ENCODE measurements at regions not wholly inside any gene's neighbourhood (a gene's known extent, or its start where the extent isn't known, plus 50 kb on each side); places are given as distances from the start of the nearest gene placed in this dataset.
"Not testable (repeated sequence)": the region's sequence is repeated elsewhere in the genome, so short reads cannot be mapped to it uniquely, and the experiment has no call there.

DNA sequence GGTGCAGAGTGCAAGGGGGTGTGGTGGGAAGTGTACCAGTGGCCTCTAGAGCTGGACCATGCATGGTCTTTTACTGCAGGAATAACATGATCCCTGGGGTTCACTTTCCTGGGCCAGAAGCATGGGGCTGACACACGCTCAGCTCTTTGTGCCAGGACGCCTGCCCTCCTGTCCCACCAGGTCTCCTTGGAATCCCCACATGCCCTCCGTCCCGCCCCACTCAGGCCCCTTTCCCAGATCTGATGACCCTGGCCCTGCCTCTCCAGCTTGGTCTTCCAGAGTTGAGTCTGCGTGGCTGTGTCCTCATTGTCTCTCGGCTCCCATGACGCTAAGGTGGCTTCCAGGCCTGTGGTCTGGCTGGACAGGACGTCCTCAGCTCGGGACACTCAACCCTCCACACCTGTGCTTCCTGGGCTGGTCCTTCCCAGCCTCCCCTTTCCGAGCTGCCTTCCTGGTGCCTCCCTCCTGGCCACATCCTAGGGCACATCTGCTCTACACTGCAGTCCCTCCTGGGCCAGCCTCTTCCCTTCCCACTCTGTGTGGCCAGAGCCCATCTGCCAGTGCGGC lies 249.5 kb upstream of the SHH start:
- in situ Hi-C loops (cut with HindIII; ENCODE audit: low pct_ligation_motif_present, low pct_unique_long_range_greater_than_20kb, low sequenced_read_pairs), result no loop called here
- DNase-seq, result no peak

DNA sequence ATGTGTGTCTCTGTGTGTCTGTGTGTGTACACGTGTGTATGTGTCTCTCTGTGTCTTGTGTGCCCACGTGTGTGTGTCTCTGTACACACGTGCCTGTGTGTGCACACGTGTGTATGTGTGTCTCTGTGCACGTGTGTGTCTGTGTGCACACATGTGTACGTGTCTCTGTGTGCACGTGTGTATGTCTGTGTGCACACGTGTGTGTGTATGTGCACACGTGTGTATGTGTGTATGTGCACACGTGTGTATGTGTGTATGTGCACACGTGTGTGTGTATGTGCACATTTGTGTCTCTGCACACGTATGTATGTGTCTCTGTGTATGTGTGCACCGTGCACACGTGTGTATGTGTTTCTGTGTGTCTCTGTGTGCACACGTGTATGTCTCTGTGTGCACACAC lies 248.7 kb upstream of the SHH start:
- in situ Hi-C loops (cut with HindIII; ENCODE audit: low pct_ligation_motif_present, low pct_unique_long_range_greater_than_20kb, low sequenced_read_pairs), result no loop called here
- no peak for DNase-seq

DNA sequence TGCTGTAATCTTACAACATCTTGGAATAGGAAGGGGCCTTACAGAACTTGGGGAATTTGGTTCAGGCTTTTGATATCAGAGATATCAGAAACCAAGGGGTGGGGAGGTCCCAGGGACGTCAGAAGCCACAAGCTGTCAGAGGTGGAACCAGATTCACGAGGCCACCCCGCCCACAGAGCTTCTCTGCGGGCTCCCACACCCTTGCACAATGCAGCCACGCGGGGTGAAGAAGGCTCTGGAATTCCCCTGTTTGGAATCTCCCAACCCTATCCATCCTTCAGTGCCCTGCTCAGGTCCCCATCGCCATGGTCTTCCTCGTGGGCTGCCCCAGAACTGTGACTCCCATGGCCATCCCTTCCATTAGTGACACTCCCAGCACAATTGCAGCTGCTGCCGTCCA lies 247.1 kb upstream of the SHH start:
- no peak for DNase-seq

DNA sequence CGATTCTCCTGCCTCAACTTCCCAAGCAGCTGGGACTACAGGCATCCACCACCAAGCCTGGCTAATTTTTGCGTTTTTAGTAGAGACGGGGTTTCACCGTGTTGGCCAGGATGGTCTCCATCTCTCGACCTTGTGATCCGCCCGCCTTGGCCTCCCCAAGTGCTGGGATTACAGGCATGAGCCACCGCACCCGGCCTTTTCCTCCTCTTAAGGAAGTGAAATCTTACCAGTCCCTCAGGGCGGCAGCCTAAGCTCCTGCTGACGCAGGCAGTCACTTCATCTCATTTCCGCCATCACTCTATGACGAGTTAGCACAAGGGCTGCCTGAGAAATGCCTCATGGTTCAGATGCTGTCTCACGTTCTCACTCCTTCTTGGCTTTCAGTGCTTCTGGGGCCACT lies 246.0 kb upstream of the SHH start:
- DNase-seq, result no peak
- in situ Hi-C loops (cut with HindIII; ENCODE audit: low pct_ligation_motif_present, low pct_unique_long_range_greater_than_20kb, low sequenced_read_pairs), result no loop called here

More for the DNA sequence above, 247.1 kb upstream of the SHH start:
- in situ Hi-C loops (cut with HindIII; ENCODE audit: low pct_ligation_motif_present, low pct_unique_long_range_greater_than_20kb, low sequenced_read_pairs), result no loop called here

DNA sequence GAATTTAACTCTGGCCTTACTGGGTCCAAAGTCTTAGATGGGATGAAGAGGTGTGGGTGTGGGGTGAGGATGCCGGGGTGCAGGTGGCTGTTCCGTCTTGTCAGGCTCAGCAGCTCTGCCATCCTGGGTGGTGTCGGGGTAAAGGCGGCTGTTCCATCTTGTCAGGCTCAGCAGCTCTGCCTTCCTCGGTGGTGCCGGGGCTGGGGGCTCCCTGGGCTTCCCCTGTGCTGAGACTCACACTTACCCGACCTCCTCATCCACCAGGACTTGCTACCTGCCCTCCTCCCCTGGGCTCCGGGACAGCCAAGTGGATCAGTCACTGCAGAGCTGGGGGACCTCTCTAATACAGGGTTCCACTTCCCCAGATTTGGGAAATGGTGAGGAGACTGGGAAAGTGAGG lies 244.3 kb upstream of the SHH start:
- in situ Hi-C loops (cut with HindIII; ENCODE audit: low pct_ligation_motif_present, low pct_unique_long_range_greater_than_20kb, low sequenced_read_pairs), result no loop called here
- DNase-seq, result no peak

DNA sequence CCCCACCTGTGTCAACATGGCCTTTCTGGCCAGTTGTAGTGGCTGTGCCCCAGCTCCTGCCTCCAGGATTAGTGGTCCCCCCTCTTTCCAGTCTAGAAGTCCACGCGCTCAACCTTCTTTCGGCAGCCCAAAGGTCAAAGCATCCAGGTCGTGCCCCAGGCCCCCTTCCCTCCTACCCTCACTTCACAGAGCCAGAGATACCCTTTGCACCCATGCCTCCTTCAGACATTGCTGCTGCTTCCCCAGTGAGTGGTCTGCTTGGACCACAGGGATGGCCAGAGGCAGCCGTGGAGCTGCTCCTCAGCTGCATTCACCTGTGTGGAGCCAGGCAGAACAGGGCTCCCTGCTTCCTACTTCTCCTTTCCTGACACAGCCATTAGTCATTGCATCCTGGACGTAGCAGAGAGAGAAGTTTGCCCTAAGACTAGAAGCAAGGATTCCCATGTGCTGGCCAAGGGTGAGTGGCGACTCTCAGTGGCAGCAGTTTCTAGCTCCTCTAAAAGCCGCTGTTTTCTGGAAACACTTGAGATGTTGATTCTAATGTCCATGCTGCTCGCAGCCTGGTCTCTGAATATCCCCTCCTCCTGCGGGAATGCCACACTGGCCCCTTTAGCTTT lies 243.1 kb upstream of the SHH start:
- in situ Hi-C loops (cut with HindIII; ENCODE audit: low pct_ligation_motif_present, low pct_unique_long_range_greater_than_20kb, low sequenced_read_pairs), result no loop called here
- DNase-seq, result no peak

DNA sequence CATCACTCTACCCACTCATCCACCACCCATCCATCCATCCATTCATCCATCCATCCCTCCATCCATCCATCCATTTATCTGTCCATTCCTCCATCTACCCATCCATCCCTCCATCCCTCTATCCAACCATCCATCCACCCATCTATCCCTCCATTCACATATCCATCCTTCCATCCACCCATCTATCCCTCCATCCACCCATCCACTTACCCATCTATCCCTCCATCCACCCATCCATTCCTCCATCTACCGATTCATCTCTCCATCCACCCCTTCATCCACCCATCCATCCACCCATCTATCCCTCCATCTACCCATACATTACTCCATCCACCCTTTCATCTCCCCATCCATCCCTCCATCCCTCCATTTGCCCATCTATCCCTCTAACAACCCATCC lies 239.6 kb upstream of the SHH start:
- in situ Hi-C loops (cut with HindIII; ENCODE audit: low pct_ligation_motif_present, low pct_unique_long_range_greater_than_20kb, low sequenced_read_pairs), result no loop called here

DNA sequence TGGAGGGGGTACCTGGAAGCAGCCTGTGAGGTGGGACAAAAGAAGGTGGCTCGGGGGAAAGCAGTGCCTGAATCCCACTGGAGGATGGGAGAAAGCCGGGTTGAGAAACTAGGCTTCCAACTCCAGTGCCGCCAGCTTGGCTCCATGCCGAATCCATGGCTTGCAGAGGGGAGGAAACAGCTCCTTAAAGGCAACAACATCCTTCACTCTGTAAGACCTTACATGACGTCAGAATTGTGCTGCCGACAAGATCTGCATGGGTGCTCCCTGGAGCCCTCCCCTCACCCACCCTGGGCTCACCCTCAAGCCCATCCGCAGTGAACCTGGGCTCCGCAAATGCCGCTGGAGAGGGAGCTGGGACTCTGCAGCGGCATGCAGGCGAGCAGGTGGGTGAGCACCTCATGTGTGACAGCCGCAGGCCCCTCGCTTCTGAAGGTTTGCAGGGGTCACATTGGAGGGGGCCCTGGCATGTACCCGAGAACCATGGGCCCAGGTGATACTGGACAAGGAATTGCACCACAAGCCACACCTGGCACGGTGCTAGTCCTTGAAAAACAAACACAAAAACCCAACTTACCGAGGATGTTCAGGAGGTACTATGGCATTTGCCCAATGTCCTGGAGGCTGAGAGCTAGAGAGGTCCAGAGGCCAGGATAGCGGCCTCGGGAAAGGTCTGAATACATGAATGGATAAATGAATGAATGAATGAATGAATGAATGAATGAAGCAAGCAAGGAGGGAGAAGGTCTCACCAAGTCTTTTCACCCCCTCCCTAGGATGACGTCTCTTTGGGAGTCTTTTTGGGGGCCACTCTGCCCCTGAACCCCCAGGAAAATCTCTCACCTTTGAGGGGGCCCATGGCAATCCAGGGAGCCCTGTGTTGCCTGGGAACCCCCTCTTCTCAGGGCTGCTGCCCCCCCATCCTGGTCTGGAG lies 238.6 kb upstream of the SHH start:
- no peak for DNase-seq
- in situ Hi-C loops (cut with HindIII; ENCODE audit: low pct_ligation_motif_present, low pct_unique_long_range_greater_than_20kb, low sequenced_read_pairs), result no loop called here

More for the DNA sequence above, 239.6 kb upstream of the SHH start:
- no peak for DNase-seq

DNA sequence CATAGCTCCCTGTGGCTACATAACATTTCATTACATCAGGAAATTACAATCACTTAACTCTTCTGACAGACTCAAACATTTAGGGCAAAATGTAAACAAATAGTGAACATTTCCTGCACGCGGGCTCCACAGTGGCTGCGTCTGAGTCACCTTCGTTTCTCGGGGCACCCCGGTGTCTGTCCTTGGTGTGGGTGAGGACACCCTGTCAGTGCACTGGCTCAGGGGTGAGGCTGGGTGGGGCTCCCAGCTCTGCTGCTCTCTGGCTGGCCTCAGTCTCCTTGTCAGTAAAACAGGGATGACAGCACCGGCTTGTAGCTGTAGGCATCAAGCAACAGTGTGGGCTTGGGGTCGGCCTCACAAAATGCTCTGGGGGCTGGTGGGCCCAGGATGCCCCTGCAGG lies 237.1 kb upstream of the SHH start:
- DNase-seq, result no peak
- in situ Hi-C loops (cut with HindIII; ENCODE audit: low pct_ligation_motif_present, low pct_unique_long_range_greater_than_20kb, low sequenced_read_pairs), result no loop called here

DNA sequence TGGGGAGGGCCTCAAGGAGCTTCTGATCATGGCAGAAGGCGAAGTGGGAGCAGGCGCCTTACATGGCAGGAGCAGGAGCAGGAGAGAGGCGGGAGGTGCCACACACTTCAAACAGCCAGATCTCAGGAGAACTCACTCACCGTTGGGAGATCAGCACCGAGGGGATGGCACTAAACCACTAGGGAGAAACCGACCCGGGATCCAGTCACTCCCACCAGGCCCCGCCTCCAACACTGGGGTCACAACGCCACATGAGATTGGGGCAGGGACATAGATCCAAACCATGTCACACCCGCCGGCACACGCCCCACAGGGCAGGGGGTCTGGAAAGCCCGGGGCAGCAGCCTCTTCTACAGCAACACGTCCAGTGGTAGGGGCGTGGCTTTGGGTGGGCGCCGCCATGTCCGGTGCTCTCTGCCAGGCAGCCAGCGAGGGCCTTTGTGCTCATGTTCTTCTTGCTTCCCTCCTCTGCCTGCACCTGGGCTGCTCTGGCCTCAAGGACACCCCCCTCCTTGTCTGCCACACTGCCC lies 233.8 kb upstream of the SHH start:
- in situ Hi-C loops (cut with HindIII; ENCODE audit: low pct_ligation_motif_present, low pct_unique_long_range_greater_than_20kb, low sequenced_read_pairs), result no loop called here
- DNase-seq, result no peak

DNA sequence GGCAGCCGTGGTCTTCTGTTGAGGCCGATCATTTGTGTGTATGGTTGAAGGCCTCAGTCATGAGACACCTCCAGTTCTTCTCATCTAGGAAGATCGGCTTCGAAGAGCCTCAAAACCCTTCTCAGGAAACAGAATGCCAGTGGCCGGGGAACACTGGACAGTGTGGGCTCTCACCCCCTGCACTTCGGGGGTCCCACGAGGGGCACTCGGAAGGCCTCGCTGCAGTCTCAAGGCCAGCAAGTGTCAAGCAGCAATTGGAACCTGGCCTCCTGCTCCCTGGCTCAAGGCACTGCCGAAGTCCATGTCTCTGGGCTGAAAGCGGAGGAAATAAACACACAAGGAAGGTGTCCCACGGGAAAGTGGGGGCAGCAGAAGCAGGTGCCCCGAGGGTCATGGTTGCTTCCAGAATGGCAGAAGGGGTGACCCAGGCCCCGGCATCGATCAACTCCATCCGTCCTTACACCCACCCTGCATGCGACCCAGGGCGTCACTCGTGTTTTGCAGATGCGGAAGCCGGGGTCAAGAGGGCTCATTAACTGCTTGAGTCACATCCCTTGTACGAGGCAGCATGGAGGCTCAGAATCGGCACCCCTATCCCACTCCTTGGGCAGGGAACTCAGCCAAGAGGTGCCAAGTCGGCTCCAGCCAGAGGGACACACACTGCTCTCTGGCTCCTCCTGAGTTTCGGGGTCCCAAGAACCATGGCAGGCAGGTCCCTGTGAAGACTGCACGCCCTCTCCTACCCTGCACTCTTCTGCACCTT lies 231.3 kb upstream of the SHH start:
- DNase-seq, result no peak
- in situ Hi-C loops (cut with HindIII; ENCODE audit: low pct_ligation_motif_present, low pct_unique_long_range_greater_than_20kb, low sequenced_read_pairs), result no loop called here

DNA sequence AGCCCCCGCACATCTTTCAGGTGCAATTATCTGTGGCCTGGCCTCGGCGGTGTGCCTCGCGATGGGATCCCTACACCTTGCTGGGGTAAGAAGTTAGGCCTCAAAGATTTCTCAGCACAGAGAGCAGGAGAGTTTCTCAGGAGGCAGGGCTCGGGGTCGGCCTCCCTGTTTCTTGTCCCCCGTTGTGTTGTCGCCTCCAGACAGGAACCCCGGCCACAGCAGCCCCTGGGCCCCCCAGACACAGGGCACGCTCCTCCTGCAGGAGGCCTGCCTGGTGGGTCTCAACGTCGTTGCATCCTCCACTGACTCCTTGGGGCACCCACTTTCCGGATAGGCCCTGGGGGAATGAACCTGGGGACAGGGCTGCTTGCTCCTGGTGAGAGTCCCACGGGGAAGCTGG lies 229.1 kb upstream of the SHH start:
- no peak for DNase-seq
- in situ Hi-C loops (cut with HindIII; ENCODE audit: low pct_ligation_motif_present, low pct_unique_long_range_greater_than_20kb, low sequenced_read_pairs), result no loop called here

DNA sequence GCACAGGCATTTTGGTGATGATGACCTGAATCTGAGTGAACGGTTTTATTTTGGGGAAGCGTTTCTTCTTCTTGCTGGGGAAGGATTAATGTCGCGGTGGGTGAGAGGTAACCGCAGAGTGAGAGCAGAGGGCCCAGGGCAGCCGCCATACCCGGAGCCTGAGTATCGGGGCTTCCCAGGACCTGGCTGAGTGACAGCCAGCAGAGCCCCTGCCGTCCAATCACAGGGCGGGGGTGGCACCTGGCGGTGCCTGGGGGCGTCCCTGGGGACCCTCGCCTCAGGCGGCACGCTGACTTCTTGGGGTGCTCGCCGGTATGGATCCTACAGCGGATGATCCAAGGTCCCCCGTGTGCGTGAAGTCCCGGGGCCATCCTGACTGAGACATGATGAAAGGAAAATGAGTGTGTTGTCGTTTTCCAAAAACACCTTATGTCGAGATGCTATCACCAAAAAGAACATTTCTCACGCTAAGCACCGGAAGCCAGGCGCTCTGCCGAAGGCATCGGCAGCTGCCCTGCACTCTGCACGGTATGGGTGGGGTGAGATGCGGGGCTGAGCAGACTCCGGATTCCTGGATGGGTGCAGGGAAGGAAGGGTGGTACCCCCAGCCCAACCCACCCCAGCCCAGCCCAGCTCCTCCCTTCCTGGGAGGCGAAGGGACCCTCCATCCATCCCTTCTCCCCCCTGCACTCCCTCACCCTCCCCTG lies 227.9 kb upstream of the SHH start:
- no peak for DNase-seq
- in situ Hi-C loops (cut with HindIII; ENCODE audit: low pct_ligation_motif_present, low pct_unique_long_range_greater_than_20kb, low sequenced_read_pairs), result no loop called here

DNA sequence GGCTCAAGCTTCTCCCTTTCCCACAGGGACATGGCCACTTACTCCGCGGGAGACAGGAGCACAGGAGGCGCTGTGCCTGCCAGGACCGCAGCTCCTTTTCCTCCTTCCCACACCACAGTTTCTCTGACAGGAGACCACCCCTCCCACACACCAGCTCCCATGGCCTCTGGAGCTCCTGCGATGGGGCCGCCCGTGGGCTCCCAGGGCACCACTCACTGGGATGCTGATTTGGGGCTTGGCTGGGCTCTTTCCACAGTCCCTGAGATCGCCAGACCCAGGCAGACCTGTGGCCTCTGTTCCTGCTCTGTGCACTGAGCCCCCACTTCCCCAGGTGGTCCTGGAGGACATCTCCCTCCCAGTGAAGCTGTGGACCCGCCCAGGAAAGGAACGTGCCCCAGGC lies 226.9 kb upstream of the SHH start:
- in situ Hi-C loops (cut with HindIII; ENCODE audit: low pct_ligation_motif_present, low pct_unique_long_range_greater_than_20kb, low sequenced_read_pairs), result no loop called here
- DNase-seq, result no peak

DNA sequence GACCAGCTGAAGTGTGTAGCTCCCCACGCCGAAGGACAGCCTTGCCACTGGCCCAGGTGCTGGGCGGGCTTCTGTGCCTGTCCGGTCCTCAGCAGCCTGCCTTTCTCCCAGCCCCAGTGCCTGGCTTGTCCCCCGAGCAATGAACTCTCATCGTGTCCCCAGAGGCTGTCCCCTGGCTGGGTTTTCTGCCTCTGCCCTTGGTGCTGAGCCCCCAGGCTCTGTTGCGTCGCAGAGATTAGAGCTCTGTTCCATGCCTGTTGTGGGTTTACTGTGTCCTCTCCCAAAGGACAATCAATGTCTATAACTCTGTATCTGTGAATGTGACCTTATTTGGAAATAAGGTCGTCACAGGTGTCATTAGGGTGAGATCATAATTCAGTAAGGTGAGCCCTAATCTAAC lies 226.1 kb upstream of the SHH start:
- in situ Hi-C loops (cut with HindIII; ENCODE audit: low pct_ligation_motif_present, low pct_unique_long_range_greater_than_20kb, low sequenced_read_pairs), result no loop called here
- DNase-seq, result no peak

DNA sequence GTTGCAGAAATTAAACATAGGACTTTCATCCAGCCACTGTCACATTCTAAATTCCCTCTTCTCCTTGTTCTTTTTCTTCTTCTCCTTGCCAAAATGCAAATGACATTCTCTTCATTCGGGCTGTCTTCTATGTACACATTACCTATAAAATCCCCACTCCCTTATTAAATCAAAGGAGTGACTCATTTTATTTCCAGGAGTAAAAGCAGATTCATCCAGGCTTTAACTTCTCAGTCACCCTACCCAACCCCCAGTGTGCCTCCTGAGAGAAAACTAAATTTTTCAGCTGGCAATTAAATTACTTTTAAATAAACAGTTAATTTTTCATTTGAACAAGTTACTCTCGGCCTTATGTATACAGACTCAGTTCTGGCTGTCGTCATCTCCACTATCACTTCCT lies 223.9 kb upstream of the SHH start:
- in situ Hi-C loops (cut with HindIII; ENCODE audit: low pct_ligation_motif_present, low pct_unique_long_range_greater_than_20kb, low sequenced_read_pairs), result no loop called here
- no peak for DNase-seq

DNA sequence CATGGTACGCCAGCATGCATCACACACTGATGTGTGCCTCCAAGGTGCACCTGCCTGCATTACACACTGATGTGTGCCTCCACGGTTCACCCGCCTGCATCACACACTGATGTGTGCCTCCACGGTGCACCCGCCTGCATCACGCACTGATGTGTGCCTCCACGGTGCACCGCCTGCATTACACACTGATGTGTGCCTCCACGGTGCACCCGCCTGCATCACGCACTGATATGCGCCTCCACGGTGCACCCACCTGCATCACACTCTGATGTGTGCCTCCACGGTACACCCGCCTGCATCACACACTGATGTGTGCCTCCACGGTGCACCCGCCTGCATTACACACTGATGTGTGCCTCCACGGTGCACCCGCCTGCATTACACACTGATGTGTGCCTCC lies 223.1 kb upstream of the SHH start:
- in situ Hi-C loops (cut with HindIII; ENCODE audit: low pct_ligation_motif_present, low pct_unique_long_range_greater_than_20kb, low sequenced_read_pairs), result not testable (repeated sequence)

DNA sequence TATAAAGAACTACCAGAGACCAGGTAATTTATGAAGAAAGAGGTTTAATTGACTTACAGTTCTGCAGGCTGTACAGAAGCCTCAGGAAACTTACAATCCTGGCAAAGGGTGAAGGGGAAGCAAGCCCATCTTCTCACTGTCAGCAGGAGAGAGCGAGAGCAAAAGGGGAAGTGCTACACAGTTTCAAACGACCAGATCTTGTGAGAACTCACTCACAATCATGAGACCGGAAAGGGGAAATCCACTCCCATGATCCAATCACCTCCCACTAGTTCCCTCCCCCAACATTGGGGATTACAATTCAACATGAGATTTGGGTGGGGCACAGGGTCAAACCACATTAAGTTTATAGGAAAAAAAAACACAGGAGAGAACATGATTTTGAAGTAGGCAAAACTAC lies 222.1 kb upstream of the SHH start:
- in situ Hi-C loops (cut with HindIII; ENCODE audit: low pct_ligation_motif_present, low pct_unique_long_range_greater_than_20kb, low sequenced_read_pairs), result no loop called here

More for the DNA sequence above, 223.1 kb upstream of the SHH start:
- not testable (repeated sequence) for DNase-seq

More for the DNA sequence above, 222.1 kb upstream of the SHH start:
- DNase-seq, result no peak

All from ACHN (cell line).